Endothelial cell of umbilical vein (primary cell): ENCODE measurements at regions not wholly inside any gene's neighbourhood (a gene's known extent, or its start where the extent isn't known, plus 50 kb on each side); places are given as distances from the start of the nearest gene placed in this dataset.

Experiments
- BruUV-seq: library from RNA; stranded (reverse); fragments of 400-500 nt; replicated peaks from 2 replicates; lab custom pipeline; 2021; lab: Mats Ljungman, UMichigan
- CTCF ChIA-PET: fragments of 300-600, 350-600 bp; sonication (Branson Sonifier 250); formaldehyde crosslinking; loops from one replicate; lab custom pipeline; 2021; ENCODE audit warnings: antibody characterized with exemption, inconsistent platforms; lab: Charles Lee
- POLR2A ChIA-PET: fragments of 300-600, 350-600 bp; sonication (Branson Sonifier 250); formaldehyde crosslinking; loops from one replicate; lab custom pipeline; 2021; ENCODE audit warnings: antibody characterized with exemption, inconsistent platforms; lab: Charles Lee
- DNase-seq: peaks from one replicate; pipeline ENCODE4 v3.0.0-alpha.2; 2011; ENCODE audit warnings: low read depth, low spot score
- FAIRE-seq: peaks from 2 replicates; lab custom pipeline; 2011; peaks lifted over from hg19 to GRCh38; lab: Jason Lieb, UNC
- H2AFZ ChIP-seq: 2 replicates; pipeline ENCODE4 v1.6.0; 2012; ENCODE audit warnings: low read depth, low read length, control low read depth, inconsistent platforms
- H3K27ac ChIP-seq: 2 replicates; pipeline ENCODE4 v1.5.1; 2011; ENCODE audit warnings: low read depth, mild to moderate bottlenecking, control low read depth, low read length, moderate library complexity; ENCODE audit not compliant: insufficient read depth
- H3K27me3 ChIP-seq, 2 experiments: 2 replicates each; pipeline versions ENCODE4 v1.6.0 to v1.6.1; 2011; ENCODE audit warnings: low read length in 2 of 2, mixed read lengths in 1 of 2; ENCODE audit not compliant: control insufficient read depth in 2 of 2, insufficient read depth in 2 of 2
- H3K36me3 ChIP-seq, 2 experiments: 2 replicates in 1 of 2; 3 replicates in 1 of 2; pipeline ENCODE4 v1.5.1; 2011; ENCODE audit warnings: low read length in 2 of 2, mild to moderate bottlenecking in 1 of 2, moderate library complexity in 1 of 2; ENCODE audit not compliant: control insufficient read depth in 2 of 2, insufficient read depth in 2 of 2; ENCODE audit errors: extremely low read depth in 1 of 2
- H3K4me1 ChIP-seq: 3 replicates; pipeline ENCODE4 v1.5.1; 2011; ENCODE audit warnings: mild to moderate bottlenecking, low read length; ENCODE audit not compliant: control insufficient read depth, insufficient read depth; ENCODE audit errors: extremely low read depth
- H3K4me2 ChIP-seq: 2 replicates; pipeline ENCODE4 v1.6.1; 2011; ENCODE audit warnings: low read length, control low read depth, mixed read lengths; ENCODE audit not compliant: insufficient read depth
- H3K4me3 ChIP-seq, 3 experiments: fragments of 200-600 bp in 1 of 3; sonication (generic), shearing (Covaris generic) in 1 of 3; replicated peaks in 1 of 3; 2 replicates each; pipeline ENCODE4 v1.5.1; 2011 to 2016; ENCODE audit warnings: control low read depth in 3 of 3, low read length in 3 of 3, mild to moderate bottlenecking in 2 of 3, inconsistent platforms in 1 of 3, low read depth in 1 of 3, moderate library complexity in 1 of 3; ENCODE audit not compliant: insufficient read depth in 1 of 3
- H3K79me2 ChIP-seq: 2 replicates; pipeline ENCODE4 v1.6.0; 2012; ENCODE audit warnings: low read length, inconsistent platforms; ENCODE audit not compliant: control insufficient read depth, insufficient read depth
- H3K9ac ChIP-seq: replicated peaks from 2 replicates; pipeline ENCODE3; 2011; ENCODE audit warnings: low read length, control low read depth; ENCODE audit not compliant: insufficient read depth; ENCODE audit errors: extremely low read depth
- H3K9me1 ChIP-seq: replicated peaks from 3 replicates; pipeline ENCODE4 v1.6.0; 2011; ENCODE audit warnings: mild to moderate bottlenecking, low read length; ENCODE audit not compliant: control insufficient read depth, insufficient read depth; ENCODE audit errors: extremely low read depth
- H3K9me3 ChIP-seq: replicated peaks from 2 replicates; pipeline ENCODE4 v1.5.1; 2012; ENCODE audit warnings: low read length, inconsistent platforms; ENCODE audit not compliant: control insufficient read depth, insufficient read depth
- H4K20me1 ChIP-seq: replicated peaks from 2 replicates; pipeline ENCODE3; 2011; ENCODE audit warnings: mild to moderate bottlenecking, low read length; ENCODE audit not compliant: control insufficient read depth, insufficient read depth; ENCODE audit errors: extremely low read depth
- CTCF ChIP-seq, 2 donors: IDR thresholded peaks; 1 replicate in 1 of 2; 2 replicates in 1 of 2; pipeline ENCODE4 v1.5.1; 2011; ENCODE audit warnings: low read length in 2 of 2, mild to moderate bottlenecking in 2 of 2, moderate library complexity in 2 of 2, control low read depth in 1 of 2, inconsistent platforms in 1 of 2, low read depth in 1 of 2; ENCODE audit not compliant: insufficient read depth in 1 of 2; ENCODE audit errors: extremely low read depth in 1 of 2
- FOS ChIP-seq: IDR thresholded peaks from 2 replicates; pipeline ENCODE4 v1.6.1; 2011; ENCODE audit warnings: mild to moderate bottlenecking, low read length, moderate library complexity, borderline replicate concordance; ENCODE audit not compliant: insufficient read depth
- GATA2 ChIP-seq: IDR thresholded peaks from 2 replicates; pipeline ENCODE4 v1.7.0; 2011; ENCODE audit warnings: low read depth, mild to moderate bottlenecking, moderate library complexity, mixed read lengths, low read length; ENCODE audit not compliant: insufficient read length, insufficient read depth
- JUN ChIP-seq: IDR thresholded peaks from 2 replicates; pipeline ENCODE4 v1.6.1; 2011; ENCODE audit warnings: borderline replicate concordance, low read depth; ENCODE audit not compliant: insufficient read length, insufficient read depth
- MYC ChIP-seq: IDR thresholded peaks from one replicate; pipeline ENCODE4 v1.6.1; 2011; ENCODE audit warnings: mild to moderate bottlenecking, low read depth, low read length
- POLR2A ChIP-seq: IDR thresholded peaks from 2 replicates; pipeline ENCODE4 v1.6.1; 2012; ENCODE audit warnings: low read depth, mild to moderate bottlenecking, control low read depth, low read length
- POLR2AphosphoS5 ChIP-seq: IDR thresholded peaks from 2 replicates; pipeline ENCODE4 v1.6.1; 2012; ENCODE audit warnings: low read depth, mild to moderate bottlenecking, control low read depth, low read length, moderate library complexity; ENCODE audit not compliant: insufficient read depth
- dilution Hi-C: fragments of 300-500 bp; cut with MboI; formaldehyde crosslinking; loops from one replicate; pipeline ENCODE4 v1.15.0; 2019; ENCODE audit warnings: low sequenced_read_pairs; ENCODE audit not compliant: extremely low pct_ligation_motif_present
- intact Hi-C: fragments of 100-400 bp; cut with micrococcal nuclease; formaldehyde crosslinking; loops from one replicate; pipeline ENCODE4 v1.10.0; 2022

- Histone ChIP-seq H3K9me1 (no peaks in the 10 kb centered on the region), H3K27ac (no peak overlapping the region), H3K27me3 (no peaks in the 10 kb centered on the region), H3K4me3 (no peak overlapping the region), H3K9ac (no peak overlapping the region), H4K20me1 (no peaks in the 10 kb centered on the region), H3K4me2 (no peak overlapping the region), H2AFZ (no peak overlapping the region), H3K4me1 (no peaks in the 10 kb centered on the region), H3K9me3 (peaks cover 6% of the 10 kb centered on the region), H3K36me3 (no peaks in the 10 kb centered on the region), H3K79me2 (no peaks in the 10 kb centered on the region)
- no TSS peak for BruUV-seq
- intact Hi-C loops (no loop called here), dilution Hi-C loops (no loop called here)
- ChIA-PET CTCF (no interaction called here), POLR2A (no interaction called here)
- TF ChIP-seq POLR2AphosphoS5: no peak
- TF ChIP-seq FOS: no peak
- TF ChIP-seq JUN: no peak
- TF ChIP-seq GATA2: no peak
- no peak for TF ChIP-seq CTCF (IDR thresholded peaks at IDR 0.05; ENCODE audit: extremely low read depth in 1 of 2, insufficient read depth in 1 of 2, low read depth in 1 of 2, low read length in 2 of 2)
- no peak for FAIRE-seq
- no peak for DNase-seq
Measured at GRCh38 chr10:130392031-130392430, 255.8 kb downstream of the GLRX3 start.

GRCh38 chr10:130393342-130393741, 257.2 kb downstream of the GLRX3 start:
- no TSS peak for BruUV-seq
- intact Hi-C loops: no loop called here
- no peaks in the 10 kb centered on the region for H3K4me1 ChIP-seq
- no peaks in the 10 kb centered on the region for H3K36me3 ChIP-seq
- no peaks in the 10 kb centered on the region for H4K20me1 ChIP-seq
- H3K27me3 ChIP-seq: no peaks in the 10 kb centered on the region
- TF ChIP-seq POLR2A (no peak), MYC (no peak)
- no peak overlapping the region for H3K4me2 ChIP-seq
- FAIRE-seq (no peak), DNase-seq (no peak)
- ChIA-PET CTCF (no interaction called here), POLR2A (no interaction called here)
- dilution Hi-C loops: no loop called here
- no peaks in the 10 kb centered on the region for H3K9me1 ChIP-seq
- H3K9me3 ChIP-seq: peaks cover 3% of the 10 kb centered on the region
- H2AFZ ChIP-seq: no peak overlapping the region
- H3K9ac ChIP-seq: no peak overlapping the region
- no peaks in the 10 kb centered on the region for H3K79me2 ChIP-seq
- no peak overlapping the region for H3K4me3 ChIP-seq
- H3K27ac ChIP-seq: no peak overlapping the region
